ENCODE measurements at regions not wholly inside any gene's neighbourhood (a gene's known extent, or its start where the extent isn't known, plus 50 kb on each side); places are given as distances from the start of the nearest gene placed in this dataset.
"Not testable (repeated sequence)": the region's sequence is repeated elsewhere in the genome, so short reads cannot be mapped to it uniquely, and the experiment has no call there.

DNA sequence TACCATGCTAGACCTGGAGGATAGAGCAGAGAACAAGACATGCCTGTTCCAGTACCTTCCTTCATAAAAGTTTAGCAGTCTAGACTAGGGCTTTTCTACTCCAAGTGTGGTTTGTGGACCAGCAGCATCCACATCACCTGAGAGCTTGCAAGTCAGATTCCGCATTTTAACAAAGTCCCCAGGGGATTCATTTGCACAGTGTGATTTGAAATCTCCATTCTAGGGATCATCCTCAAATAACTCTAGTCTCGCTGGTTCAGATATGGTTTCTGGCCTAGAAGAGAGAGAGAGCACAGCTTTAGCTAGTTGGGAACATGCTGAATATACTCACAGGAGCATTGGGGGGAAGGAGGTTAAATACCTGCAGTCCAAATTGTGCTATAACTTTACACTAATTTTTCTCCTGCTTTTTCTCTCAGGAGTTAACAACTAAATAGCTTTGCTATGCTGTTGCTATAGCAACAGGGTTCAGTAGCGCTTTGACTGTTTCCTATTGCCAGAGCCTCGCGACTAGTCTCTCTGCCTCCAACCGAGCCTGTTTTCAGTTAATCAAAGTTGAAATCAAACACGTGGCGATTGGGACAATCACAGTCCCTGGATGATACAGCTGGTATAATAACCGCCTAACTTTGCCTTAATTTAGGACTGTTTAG is 64.0 kb upstream of the RASGRF1 start:
- peak; percentile 8 for DNase-seq

- DNase-seq = not testable (repeated sequence)
Measured at GRCh38 chr15:79144290-79144689, 53.7 kb upstream of the RASGRF1 start.

DNA sequence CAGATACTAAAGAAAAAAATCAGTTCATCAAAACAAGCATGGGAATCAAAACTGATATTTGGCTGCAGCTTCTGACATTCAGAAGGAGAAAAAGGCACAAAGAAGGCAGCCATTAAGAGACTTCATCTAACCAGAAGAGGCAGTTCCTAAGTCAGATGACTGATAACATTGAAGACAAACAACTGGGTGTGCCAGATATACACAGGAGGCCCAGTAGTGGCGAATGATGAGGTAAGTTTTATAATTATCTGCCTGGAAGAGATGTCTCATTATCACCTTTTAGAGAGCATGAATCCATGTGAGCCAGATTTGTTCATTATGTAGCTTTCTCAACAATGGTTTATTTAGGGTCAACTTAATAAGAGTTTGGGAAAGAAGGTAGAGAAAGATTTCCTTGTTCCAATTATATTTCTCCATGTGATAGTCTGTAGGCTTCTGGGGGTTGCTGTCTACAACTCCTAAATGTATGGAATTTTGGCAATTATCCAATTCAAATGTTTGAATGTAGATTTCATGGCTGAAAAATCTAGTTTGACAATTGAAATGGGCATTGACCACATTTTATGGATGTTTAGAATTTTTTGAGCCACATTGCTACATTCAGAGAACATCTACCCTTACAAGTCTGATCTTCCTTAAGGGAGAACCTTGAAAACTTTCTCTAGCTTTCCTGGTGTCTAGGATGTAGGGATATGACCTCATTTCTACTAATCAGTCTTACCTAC is 50.4 kb upstream of the RASGRF1 start:
- DNase-seq = no peak
